ENCODE measurements at regions not wholly inside any gene's neighbourhood (a gene's known extent, or its start where the extent isn't known, plus 50 kb on each side); places are given as distances from the start of the nearest gene placed in this dataset.

GRCh38 chr16:8107296-8107695 is 483.0 kb downstream of the TMEM114 start:
- TF ChIP-seq POLR2A (IDR thresholded peaks at IDR 0.05; ENCODE audit: low read depth): no peak
- TF ChIP-seq CTCF (IDR thresholded peaks at IDR 0.05): no peak
- no peak for TF ChIP-seq EP300 (IDR thresholded peaks at IDR 0.05)
- no peak for TF ChIP-seq POLR2AphosphoS5 (IDR thresholded peaks at IDR 0.05)

All from esophagus muscularis mucosa (tissue), 4 donors.